Right lobe of liver (tissue), 6 donors: ENCODE measurements at regions not wholly inside any gene's neighbourhood (a gene's known extent, or its start where the extent isn't known, plus 50 kb on each side); places are given as distances from the start of the nearest gene placed in this dataset.
A peak's percentile ranks its signal among the peaks of the same experiment; 100 is the strongest.

Experiments used
- ATAC-seq, 4 donors: fragments of 200-7000 bp; cut with Tn5 transposase; one replicate each; pipeline ENCODE4 v1.9.1; 2020; ENCODE audit warnings: mild to moderate bottlenecking in 4 of 4, moderate library complexity in 4 of 4
- DNase-seq, 3 donors: peaks; one replicate each; pipeline ENCODE4 v3.0.0-alpha.2; 2020
- H3K27ac ChIP-seq, 3 donors: fragments of 200-600 bp; one replicate each; pipeline ENCODE4 v1.8.0; 2022
- H3K27me3 ChIP-seq, 2 donors: fragments of 200-600 bp; one replicate each; pipeline ENCODE4 v1.8.0; 2022
- H3K36me3 ChIP-seq, 4 donors: fragments of 200-600 bp; sonication (generic) in 1 of 4; one replicate each; pipeline versions ENCODE4 v1.5.1 to v1.8.0; 2017 to 2022; ENCODE audit warnings: control low read depth in 1 of 4
- H3K4me1 ChIP-seq, 4 donors: fragments of 200-600 bp; sonication (generic) in 1 of 4; one replicate each; pipeline versions ENCODE4 v1.5.1 to v1.8.0; 2017 to 2022; ENCODE audit warnings: control low read depth in 1 of 4
- H3K4me3 ChIP-seq, 3 donors: fragments of 200-600 bp; one replicate each; pipeline ENCODE4 v1.8.0; 2022
- H3K9me3 ChIP-seq, 4 donors: fragments of 200-600 bp; sonication (generic) in 1 of 4; one replicate each; pipeline versions ENCODE4 v1.5.1 to v1.8.0; 2017 to 2022; ENCODE audit warnings: control low read depth in 1 of 4
- POLR2A ChIP-seq: fragments of 450-650 bp; IDR thresholded peaks from one replicate; pipeline ENCODE4 v1.6.1; 2017; ENCODE audit warnings: antibody characterized with exemption, mild to moderate bottlenecking
- WGBS: methylation state at CpG from one replicate; pipeline ENCODE4 v1.1.6; 2018; ENCODE audit warnings: low coverage, low lambda C conversion rate; ENCODE audit not compliant: insufficient coverage; ENCODE audit errors: missing lambda C conversion rate; 5-methylcytosine and 5-hydroxymethylcytosine counted together
- intact Hi-C, 2 donors: fragments of 100-400 bp; cut with DNase I; formaldehyde crosslinking; loops; one replicate each; pipeline versions ENCODE4 v1.11.2 to v1.14.1; 2022
- TF ChIP-seq, protein P1 (sequence below), 4 donors: fragments of 200-600 bp in 3 of 4; fragments of 450-650 bp in 1 of 4; IDR thresholded peaks; one replicate each; pipeline versions ENCODE4 v1.5.1 to v1.8.0; 2016 to 2022; ENCODE audit warnings: antibody characterized with exemption in 4 of 4, mild to moderate bottlenecking in 2 of 4
- donor health status: DM: no; HTN: yes; CAD: no.
- donor health status: DM: no; HTN: no; CAD: no.
- donor health status: DM: no; HTN: no; CAD: no.
- donor health status: DM: no; HTN: yes; CAD: no.
- donor health status: DM: no; HTN: yes; CAD: no.

DNA sequence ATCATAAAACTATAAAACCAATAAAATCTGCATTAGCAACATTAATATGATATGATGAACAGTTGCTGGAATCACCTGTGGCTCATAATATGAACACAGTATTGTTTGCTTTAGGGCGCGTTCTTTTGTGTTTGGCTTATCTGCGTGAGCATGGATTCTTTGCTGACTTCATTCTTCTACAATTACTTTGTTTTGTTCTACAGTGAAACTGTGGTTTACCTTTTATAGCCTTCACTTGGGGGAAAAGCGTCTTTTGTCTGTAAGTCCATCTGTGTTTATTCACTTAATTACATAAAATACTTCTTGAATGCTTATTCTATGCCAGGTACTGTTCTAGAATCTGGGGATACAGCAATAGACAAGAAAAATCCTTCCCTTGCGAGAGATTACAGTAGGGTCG lies 74.0 kb upstream of the SEC11C start:
- DNase-seq = no peak
- ATAC-seq = no peak
- intact Hi-C loops = no loop called here
- 84% methylated on average over 6 of the region's 6 CpGs for WGBS
- TF ChIP-seq, protein P1, sequence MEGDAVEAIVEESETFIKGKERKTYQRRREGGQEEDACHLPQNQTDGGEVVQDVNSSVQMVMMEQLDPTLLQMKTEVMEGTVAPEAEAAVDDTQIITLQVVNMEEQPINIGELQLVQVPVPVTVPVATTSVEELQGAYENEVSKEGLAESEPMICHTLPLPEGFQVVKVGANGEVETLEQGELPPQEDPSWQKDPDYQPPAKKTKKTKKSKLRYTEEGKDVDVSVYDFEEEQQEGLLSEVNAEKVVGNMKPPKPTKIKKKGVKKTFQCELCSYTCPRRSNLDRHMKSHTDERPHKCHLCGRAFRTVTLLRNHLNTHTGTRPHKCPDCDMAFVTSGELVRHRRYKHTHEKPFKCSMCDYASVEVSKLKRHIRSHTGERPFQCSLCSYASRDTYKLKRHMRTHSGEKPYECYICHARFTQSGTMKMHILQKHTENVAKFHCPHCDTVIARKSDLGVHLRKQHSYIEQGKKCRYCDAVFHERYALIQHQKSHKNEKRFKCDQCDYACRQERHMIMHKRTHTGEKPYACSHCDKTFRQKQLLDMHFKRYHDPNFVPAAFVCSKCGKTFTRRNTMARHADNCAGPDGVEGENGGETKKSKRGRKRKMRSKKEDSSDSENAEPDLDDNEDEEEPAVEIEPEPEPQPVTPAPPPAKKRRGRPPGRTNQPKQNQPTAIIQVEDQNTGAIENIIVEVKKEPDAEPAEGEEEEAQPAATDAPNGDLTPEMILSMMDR (IDR thresholded peaks at IDR 0.05) = no peak
- TF ChIP-seq POLR2A = no peak
- no peak overlapping the region for H3K27ac ChIP-seq
- H3K36me3 ChIP-seq = no peaks in the 10 kb centered on the region
- H3K9me3 ChIP-seq = no peaks in the 10 kb centered on the region
- no peaks in the 10 kb centered on the region for H3K27me3 ChIP-seq
- no peak overlapping the region for H3K4me3 ChIP-seq
- no peaks in the 10 kb centered on the region for H3K4me1 ChIP-seq

DNA sequence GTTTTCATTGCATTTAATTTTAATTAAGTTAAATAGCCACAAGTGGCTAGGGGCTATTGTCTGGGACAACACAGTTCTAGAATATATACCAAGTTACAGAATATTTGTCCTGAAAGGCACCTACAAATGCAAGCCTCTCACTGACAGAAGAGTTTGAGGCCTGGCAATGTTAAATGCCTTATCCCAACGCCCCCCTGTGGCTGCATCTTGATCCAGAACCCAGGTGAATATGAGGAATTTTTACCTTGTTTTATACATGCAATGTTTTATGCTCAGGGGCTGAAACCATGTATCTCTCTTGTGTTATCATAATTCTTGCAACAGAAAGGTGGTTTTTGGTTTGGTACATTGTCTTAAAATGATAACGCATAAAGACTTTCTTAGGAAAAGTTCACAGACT lies 71.8 kb upstream of the SEC11C start:
- H3K36me3 ChIP-seq = no peaks in the 10 kb centered on the region
- H3K4me3 ChIP-seq = no peak overlapping the region
- H3K9me3 ChIP-seq = no peaks in the 10 kb centered on the region
- ATAC-seq = peak in 3 of 4 donors; percentile 34 to 49 (median 44)
- TF ChIP-seq, protein P1 (IDR thresholded peaks at IDR 0.05) = peak; percentile 33 to 48 (median 41)
- no peak for TF ChIP-seq POLR2A
- 42% methylated on average over 2 of the region's 2 CpGs for WGBS
- no peaks in the 10 kb centered on the region for H3K27me3 ChIP-seq
- intact Hi-C loops = no loop called here
- peak in 1 of 3 donors; percentile 40 for DNase-seq
- H3K4me1 ChIP-seq = no peaks in the 10 kb centered on the region
- H3K27ac ChIP-seq = no peak overlapping the region

DNA sequence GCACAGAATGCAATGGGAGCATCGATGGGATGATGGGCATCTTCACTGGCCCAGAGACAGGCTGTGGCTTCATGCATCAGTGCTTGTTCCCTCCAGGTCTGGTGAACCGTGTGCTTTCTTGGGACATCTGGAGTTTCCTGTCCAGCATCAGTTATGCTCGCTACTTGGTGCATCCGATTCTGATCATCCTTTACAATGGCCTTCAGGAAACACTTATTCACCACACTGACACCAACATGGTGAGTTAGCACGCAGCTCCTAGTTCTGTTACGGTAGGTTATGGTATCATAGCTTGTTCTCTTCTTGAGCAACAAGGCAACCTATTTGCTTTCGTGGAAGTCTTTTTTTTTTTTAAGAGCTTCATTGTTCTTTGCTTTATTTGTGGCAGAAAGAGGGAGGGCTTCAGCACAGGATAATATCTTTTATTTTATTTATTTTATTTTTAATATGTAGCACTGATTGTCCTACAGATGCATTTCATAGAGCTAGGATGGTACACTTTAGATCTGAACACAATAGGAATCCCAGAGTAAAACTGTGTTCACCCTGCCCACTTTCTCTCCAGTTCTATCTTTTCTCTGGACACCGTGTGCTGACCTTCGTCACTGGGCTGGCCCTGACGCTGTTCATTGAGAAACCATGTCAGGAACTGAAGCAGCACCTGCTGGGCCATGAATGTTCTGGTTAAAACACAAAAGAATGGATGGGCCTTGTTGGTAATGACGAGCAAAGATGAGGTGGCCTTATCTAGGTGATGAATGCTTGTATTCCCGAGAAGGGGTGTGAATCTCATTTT lies 71.2 kb upstream of the SEC11C start:
- no peaks in the 10 kb centered on the region for H3K9me3 ChIP-seq
- H3K4me3 ChIP-seq = no peak overlapping the region
- intact Hi-C loops = no loop called here
- no peaks in the 10 kb centered on the region for H3K27me3 ChIP-seq
- 64% methylated on average over 12 of the region's 12 CpGs for WGBS
- TF ChIP-seq, protein P1 (IDR thresholded peaks at IDR 0.05) = no peak
- no peak for TF ChIP-seq POLR2A
- H3K36me3 ChIP-seq = no peaks in the 10 kb centered on the region
- H3K27ac ChIP-seq = no peak overlapping the region
- ATAC-seq (no peak), DNase-seq (no peak)
- H3K4me1 ChIP-seq = no peaks in the 10 kb centered on the region

DNA sequence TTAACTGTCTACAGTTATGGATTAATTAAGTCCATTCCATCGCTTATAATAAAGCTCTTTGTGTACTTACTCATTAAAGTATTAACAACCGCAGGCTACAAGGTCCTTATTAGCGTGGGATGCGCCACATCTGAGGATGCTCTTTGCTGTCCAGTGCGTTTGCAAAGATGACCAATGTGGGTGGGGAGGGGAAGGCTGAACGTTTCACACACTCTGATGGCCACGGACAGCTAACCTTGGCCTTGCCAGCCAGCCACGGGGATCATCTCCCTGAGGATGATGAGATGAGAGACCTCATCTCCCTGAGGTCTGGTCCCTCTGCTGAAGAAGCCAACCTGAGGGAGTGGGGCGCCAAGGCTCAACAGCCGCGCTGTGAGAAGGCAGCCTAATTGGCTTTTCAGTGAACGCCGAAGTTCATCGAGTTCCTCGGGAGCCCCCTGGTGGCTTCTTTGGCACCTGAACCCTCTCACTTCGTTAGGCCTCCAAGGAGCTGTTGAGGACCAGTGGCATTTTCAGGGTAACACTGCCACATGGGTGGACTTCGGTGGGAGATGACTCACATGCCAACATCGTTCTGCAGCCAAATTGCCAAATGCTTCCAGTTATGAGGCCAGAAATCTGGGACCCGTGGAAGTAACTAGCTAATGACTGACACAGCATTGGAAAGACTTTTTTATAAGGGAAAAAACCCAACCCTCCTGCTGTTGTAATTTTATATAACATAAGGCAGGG lies 69.3 kb upstream of the SEC11C start:
- Histone ChIP-seq H3K36me3 (no peaks in the 10 kb centered on the region), H3K9me3 (no peaks in the 10 kb centered on the region), H3K27ac (no peak overlapping the region), H3K4me3 (no peak overlapping the region), H3K4me1 (no peaks in the 10 kb centered on the region), H3K27me3 (no peaks in the 10 kb centered on the region)
- intact Hi-C loops = no loop called here
- TF ChIP-seq, protein P1 (IDR thresholded peaks at IDR 0.05) = peak; percentile 78 to 85 (median 82)
- TF ChIP-seq POLR2A = no peak
- peak; percentile 77 to 79 (median 79) for DNase-seq
- peak; percentile 91 to 97 (median 94) for ATAC-seq
- 46% methylated on average over 7 of the region's 19 CpGs for WGBS
